ENCODE measurements at regions not wholly inside any gene's neighbourhood (a gene's known extent, or its start where the extent isn't known, plus 50 kb on each side); places are given as distances from the start of the nearest gene placed in this dataset.

DNA sequence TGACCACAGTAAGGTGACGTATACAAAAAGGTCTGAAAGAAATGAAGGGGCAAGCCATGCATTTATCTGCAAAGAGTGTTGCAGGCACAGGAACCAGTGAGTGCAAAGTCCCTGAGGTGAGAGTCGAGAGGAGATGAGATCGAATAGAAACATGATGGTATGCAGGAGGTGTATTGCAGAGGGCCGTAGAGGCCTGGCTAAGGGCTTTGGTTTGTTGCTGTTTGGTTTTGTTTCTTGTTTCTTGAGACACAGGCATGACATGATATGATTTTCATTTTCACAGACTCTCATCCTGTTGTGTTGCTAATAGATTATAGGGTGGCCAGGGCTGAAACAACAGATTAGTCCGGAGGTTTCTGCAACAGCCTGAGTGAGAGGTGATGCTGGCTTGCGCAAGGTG, 80.4 kb downstream of the HSPH1 start:
- no peak for DNase-seq (ENCODE audit: low spot score)

DNA sequence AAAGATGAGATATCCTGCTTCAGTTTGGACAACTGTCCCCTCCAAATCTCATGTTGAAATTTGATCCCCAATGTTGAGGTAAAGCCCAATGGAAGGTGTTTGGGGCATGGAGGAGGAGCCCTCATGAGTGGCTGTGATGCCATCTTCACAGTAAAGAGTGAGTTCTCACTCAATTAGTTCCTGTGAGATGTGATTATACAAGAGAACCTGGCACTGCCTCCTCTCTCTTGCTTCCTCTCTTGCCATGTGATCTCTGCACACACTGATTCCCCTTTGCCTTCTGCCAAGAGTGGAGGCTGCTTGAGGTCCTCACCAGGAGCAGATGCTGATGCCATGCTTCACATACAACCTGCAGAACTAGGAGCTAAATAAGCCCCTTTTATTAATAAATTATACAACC, 86.9 kb downstream of the HSPH1 start:
- no peak for DNase-seq (ENCODE audit: low spot score)

DNA sequence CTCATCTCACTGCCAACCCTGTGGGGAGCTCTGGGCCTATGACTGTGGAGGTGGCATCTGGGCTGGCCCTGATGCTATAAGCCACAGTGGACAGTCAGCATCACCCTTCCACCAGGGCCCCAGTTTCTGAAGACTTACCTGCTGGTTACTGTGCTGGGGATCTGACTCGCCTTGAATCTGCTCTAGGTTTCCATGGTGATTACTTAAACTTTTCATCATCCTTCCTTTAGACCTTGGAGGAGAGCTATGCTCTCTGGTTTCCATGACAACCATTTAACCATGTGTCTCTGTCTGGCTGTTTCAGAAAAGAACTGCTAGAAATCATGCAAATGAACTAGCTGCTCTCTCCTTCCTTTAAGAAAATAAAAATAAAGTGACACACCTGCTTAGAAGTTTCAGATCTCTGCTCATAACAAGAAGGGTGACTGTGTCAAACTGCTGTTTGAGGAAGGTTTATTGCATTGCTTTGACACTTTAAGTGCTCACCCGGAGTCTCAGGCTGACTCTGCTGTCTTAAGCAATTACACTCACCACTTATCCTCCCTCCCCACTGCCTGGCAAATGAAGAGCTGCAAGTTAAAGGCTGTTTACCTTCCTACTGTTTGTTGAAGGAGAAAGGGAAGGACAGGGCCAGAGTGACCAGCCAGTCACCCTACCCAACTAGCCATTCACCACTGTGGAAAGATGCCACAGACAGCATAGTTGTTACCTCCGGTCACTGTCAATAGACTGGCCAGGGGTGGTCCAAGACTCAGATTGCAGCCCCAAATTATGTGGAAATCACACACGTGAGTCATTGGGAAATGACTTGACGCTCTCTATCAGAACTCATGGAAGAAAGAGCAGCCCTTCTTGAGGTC, 87.6 kb downstream of the HSPH1 start:
- DNase-seq (ENCODE audit: low spot score): no peak

DNA sequence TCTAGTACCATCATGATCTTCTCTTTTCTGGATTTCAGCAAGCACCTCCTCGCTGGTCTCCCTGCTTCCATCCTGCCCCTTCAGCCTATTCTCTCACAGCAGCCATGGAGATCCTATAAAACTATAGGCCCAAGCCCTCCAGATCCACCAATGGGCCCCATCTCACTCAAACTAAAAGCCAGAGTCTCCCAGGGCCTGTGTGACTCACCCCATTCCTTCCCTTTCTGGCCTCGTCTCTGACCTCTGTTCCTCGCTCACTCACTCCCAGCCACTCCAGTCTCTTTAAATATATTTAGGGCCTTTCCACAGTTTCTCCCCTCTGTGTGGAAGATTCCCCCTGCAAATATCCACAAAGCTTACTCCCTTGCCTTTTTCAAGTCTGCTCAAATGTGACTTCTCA, 89.7 kb downstream of the HSPH1 start:
- no peak for DNase-seq (ENCODE audit: low spot score)

DNA sequence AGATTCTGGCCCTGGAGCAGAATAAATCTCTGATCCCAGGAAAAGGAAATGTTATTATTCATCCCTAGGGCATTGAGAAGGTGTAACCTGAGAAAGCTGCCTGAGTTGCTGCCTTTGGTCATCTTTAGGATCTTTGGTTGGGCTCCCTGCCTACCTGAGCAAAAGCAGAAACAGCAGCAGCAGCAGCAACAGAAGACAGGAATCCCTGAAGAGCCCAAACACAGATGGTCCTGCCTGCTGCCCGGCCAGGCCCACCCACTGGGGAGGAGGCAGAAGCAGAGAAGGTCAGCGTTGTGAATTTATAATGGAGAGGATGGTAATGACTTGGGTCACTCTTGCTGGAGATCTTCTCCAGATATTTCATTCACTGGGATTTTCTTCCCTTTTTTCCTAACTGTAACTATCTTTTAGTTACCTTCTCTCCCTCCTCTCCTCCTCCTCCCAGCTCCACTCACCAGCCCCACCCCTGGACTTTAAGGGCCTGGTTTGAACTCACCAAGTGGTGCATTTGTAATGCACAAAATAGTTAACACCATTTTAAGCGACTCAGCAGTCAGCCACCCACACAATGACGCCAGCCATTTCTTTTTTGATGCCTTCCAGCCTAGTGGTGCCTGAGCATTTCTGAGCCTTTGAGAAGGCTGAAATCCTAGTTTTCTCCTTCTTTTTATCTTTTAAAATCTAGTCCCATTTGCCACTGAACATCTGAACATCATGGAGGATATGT, 91.7 kb downstream of the HSPH1 start:
- DNase-seq (ENCODE audit: low spot score): no peak

DNA sequence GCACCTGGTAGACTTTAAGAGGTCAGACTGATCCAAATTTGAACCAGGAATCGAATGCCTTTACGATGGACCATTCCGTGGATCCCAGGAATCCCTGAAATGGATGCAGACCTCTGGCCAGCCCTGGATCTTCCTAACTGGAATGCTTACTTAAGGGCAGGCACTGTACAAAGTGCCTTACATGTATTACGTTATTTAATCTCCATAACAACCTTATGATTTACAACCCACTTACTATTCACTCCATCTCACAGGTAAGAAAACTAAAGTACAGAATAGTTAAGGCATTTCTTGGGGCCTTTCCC, 93.6 kb downstream of the HSPH1 start:
- DNase-seq (ENCODE audit: low spot score): no peak

DNA sequence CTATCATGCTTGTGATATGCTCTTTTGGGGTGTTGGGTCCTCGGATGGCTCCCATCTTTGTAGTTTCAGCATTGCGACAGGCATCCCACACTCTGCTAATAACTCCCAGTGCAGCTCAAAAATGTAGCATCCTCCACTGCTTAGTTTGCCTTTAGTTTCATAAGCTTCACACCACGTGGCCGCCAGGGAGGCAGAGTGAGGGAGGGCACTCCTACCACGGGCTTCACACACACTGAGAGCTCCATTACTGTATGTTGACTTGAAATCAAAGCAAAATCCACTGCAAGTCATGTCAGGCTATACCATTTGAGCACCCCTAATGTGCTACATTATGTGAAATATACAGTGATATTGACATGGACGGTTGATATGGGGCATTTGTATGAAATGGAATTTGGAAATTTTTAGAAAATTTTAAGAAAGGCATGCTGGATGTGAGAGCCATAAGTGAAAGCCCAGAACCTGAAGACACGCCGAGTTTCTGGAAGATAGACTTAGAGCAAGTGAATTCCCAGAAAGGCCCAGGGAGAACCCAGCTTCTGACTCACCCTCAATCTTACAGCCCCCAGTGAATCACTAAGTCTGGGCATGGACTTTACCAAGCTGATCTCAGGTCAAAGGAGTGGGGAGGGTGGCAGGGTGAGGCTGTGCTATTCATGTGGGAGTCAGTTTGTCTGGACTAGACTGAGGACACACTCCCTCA, 94.1 kb downstream of the HSPH1 start:
- no peak for DNase-seq (ENCODE audit: low spot score)

DNA sequence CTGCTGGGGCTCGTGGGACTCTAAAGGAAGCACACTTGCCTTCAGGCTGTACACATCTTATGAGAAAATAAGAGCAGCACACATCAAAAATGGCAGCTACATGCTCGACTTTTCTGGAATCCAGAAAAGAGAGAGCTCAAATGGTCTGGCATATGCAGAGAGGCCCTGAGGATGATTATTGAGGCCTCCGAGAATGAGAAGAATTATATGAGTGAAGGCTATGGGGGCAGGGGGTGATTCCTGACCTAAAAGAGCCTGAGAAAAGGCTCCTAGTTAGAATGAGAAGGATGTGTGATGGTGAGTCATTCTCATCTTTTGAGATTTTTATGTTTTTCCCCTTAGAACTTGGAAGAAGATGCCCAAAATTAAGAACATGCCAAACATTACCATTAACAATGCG, 97.1 kb downstream of the HSPH1 start:
- no peak for DNase-seq (ENCODE audit: low spot score)

DNA sequence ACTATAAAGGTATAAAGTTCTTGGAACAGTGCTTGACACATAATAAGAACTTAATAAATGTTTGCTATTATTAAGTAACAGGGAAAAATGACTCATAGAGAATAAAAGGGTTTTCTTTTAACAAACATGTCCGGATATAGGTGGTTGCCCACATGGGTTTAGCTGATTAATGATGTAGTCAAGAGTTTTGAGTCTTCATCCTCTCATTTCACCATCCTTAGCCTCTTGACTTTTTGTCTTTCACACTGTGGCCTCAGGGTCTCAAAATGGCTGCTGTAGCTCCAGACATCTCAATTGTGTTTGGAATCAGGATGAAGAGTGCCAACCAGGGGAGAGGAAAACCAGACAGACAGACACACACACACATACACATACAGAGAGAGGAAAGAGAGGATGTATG, 97.9 kb downstream of the HSPH1 start:
- DNase-seq (ENCODE audit: low spot score): no peak

DNA sequence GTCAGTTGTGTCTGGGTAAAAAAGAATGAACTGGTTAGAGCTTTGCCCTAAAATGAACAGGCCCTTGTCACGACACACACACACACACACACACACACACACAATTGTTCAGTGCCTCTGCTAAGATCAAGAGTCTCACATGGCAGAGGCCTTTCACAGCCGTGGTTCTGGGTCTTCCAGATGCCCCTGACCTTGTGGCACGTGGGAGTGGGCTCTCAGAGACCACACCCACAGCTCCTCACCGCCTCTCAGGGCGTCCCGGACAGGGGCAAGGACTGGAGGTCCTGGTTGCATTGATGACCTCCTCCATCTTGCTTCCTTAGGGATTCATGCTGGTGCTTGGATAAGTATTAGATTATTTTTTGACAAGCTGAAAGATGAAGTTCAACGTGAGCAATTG, 101.0 kb downstream of the HSPH1 start:
- no peak for DNase-seq (ENCODE audit: low spot score)

DNA sequence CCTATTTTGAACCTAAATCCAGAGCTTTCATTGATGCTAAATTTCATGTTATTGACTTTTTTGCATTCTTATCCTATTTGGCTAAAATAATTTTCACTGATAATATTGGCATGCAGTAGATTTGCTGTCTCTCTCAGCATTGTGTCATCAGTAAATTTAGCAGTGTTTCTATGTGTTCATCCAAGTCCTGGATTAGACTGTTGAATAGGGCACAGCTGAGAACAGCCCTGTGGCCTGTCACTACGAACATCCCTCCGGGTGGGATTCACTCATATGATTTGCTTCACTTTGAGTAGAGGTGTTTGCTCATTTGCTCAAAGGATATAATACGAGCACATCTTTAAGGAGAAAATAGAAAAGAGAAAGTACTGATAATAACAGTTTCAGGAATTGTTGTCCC, 101.5 kb downstream of the HSPH1 start:
- DNase-seq (ENCODE audit: low spot score): no peak

DNA sequence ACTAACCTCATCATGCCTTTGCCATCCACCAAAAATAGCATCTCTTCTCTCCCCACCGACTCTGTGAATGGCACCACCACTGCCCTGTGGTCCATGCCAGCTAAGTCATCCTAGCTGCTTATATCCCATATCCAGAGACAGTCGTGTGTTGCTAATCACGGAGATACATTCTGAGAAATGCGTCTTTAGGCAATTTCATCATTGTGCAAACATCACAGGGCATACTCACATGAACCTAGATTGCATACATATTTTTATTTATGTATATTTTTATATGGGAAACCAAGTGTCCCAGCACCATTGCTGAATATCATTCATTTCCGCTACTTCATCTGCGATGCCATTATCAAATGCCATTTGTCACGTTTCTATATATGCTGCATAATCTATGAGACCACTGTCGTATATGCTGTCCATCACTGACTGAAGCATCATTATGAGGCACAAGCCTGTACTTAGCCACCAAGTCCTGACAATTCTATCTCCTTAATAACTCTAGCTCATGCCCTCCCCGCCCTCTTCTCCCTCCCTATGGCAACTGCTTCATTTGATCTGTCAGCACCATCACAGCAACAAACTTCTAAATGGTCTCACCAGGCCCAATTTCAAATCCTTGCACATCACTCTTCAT, 104.2 kb downstream of the HSPH1 start:
- DNase-seq (ENCODE audit: low spot score): no peak

DNA sequence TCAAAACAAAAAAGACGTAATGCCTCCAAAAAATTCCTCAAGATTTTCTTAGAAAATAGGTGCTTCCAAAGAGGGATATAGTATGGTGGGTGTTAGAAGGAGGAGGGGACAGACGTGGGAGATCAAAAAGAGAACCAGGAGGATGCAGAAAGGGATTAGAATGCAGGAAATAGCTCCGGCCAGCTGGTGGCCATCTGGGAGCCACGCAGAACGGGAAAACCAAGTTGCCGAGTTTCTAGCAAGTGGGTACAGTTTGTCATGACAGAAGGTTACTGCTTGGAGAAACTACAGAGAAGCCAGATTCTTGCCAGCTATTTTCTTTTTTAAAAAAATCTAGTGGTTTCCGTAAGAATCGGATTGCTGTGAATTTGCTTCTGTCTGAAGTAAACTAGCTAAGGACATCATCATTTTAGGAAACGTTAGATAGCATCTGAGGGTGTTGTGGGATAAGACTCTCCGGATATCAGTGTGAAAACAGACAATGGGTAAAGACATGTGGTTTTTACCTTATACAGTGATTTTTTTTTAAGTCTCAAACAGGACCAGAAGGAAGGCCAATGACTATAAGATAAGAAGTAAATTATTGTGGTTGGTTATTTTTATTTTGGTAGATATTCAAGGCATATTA, 104.9 kb downstream of the HSPH1 start:
- no peak for DNase-seq (ENCODE audit: low spot score)

DNA sequence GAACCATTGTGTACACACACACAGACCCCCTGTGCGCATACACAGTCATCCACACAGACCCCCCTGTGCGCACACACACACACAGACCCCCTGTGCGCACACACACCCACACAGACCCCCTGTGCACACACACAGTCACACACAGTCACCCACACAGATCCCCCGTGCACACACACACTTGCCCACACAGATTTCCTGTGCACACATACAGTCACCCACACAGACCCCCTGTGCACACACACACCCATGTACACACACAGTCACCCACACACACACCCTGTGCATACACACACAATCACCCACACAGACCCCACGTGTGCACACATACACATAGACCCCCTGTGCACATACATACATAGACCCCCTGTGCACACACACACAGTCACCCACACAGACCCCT, 106.1 kb downstream of the HSPH1 start:
- DNase-seq (ENCODE audit: low spot score): no peak

DNA sequence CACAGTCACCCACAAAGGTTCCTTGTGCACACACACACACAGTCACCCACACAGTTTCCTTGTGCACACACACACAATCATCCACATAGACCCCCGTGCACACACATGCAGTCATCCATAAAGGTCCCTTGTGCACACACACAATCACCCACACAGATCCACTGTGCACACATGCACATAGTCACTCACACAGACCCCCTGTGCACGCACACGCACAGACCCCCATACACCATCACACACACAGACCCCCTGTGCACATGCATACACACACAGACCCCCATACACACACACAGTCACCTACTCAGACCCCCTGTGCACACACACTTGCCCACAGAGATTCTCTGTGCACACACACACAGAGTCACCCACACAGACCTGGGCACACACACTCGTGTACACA, 107.1 kb downstream of the HSPH1 start:
- no peak for DNase-seq (ENCODE audit: low spot score)

DNA sequence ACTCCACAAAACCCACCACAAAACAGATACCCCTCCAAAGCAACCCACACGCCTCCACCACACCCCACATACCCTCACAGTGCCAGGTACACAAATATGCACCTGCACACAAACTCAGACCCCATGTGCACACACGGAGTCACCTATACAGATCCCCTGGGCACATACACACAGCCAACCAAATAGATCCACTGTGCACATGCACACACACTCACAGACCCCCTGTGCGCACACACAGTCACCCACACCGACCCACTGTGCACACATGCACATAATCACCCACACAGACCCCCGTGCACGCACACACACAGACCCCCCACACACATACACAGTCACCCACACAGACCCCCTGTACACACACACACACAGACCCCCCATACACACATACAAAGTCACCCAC, 107.8 kb downstream of the HSPH1 start:
- DNase-seq (ENCODE audit: low spot score): no peak

DNA sequence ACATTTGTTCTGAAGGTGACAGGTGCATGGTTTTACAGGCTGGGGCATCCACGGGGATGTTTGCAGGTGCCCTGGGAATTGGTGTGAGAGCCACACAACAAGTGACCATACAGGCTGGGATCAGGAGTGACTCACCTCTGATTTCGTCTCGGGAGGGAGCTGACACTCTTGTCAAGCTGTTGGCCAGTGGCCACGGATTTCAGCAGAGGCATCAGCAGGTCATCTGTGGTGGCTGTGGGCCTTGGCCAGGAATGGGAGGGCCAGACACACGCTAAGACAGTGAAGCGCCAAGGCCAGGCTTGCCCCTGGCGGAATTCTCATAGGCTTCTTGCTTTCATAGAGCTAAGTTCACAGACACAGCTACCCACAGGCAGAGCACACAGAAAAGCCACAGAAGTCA, 108.6 kb downstream of the HSPH1 start:
- peak; percentile 56 for DNase-seq (ENCODE audit: low spot score)

DNA sequence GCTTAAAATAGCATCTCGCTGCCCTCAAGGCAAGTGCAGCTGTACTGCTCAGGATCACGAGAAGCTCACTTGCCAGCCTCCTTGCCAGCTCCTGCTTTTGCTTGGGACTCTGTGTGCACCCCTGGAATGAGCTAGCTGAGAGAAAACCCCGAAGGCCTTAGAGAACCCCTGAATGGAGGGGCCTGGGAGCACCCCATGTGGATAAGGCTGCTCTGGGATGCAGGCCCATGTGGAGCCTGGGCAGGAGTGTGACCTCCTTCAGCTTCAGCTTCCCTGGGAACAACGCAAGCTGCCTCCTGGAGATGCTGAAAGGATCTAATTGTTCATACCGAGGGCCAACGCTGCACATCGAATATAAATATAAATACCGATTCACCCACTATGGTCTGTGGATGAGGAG, 109.2 kb downstream of the HSPH1 start:
- no peak for DNase-seq (ENCODE audit: low spot score)

DNA sequence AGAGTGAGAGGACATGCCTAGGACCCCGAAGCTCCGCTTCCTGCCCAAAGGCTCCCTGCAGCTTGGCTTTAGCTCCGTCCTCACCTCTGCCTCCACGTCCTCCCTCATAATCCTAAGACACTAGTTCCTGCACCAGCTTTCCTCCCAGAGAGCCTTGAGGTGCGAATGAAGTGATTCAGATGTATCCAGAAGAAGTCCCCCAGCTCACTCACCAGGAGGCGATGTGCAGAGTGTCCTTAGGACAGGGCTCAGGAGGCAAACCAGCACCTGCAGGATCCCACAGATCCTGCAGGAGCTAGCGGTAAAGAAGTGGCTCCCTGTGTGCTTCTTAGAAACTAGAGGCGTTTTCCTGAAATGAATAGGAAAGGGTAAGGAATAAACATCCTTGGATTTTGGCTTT, 109.7 kb downstream of the HSPH1 start:
- DNase-seq (ENCODE audit: low spot score): no peak

DNA sequence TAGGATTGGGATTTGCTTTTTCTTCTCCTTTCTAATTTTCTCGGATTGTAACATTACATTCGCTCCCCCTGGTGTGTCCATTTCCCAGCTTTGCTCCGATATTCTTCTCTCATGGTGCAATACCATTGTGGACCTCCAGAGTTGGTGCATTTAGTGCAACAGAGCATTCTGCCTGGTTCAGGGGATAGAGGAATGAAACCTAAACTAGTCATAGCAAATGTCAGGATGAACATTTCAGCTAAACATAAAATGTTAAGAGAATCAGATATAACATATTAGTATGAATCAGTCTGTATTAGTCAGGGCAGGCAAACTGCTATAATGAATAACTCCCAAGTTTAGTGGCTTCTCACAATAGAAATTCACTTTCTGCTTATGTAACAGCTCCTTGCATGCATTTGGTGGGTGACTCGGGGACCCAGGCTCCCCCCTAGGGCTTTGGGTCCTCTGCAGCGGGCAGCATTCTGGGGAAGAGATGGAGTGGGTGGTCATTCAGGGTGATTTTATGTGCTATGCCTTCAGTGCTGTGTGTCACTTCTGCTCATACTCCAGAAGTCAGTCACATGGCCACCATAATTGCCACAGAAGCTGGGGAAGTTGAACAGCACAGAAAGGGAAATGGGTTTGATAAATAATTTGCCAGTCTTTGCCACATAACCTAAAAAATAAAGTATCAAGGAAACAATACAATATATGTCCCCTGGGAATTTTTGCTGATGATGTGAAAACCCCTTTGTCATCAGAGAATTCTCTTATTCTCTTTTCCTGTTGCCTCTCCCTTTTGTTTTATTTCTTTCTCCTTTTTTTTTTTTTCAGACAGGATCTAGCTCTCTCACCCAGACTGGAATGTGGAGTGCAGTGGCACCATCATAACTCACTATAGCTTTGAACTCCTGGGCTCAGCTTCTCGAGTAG, 111.0 kb downstream of the HSPH1 start:
- no peak for DNase-seq (ENCODE audit: low spot score)

DNA sequence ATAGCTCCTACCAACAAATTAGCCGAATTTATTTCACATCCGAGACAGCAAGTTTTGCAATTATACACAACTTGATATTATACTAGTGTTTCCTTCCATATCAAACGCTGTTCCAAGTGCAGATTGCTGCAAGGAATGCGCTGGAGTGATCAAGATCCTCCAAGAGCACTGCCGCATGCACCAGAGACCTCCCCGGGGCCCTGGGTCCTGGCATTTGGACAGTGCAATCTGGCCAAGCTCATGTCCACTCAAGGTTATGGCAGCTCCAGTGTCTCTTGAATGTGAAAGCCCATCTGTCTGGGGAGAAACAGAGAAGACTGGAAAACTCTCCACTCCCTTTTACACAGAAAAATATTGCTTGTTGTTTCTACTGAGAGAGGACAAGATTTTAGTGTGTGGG, 111.9 kb downstream of the HSPH1 start:
- peak; percentile 36 for DNase-seq (ENCODE audit: low spot score)
